Stomach (tissue), 8 donors: ENCODE measurements at regions not wholly inside any gene's neighbourhood (a gene's known extent, or its start where the extent isn't known, plus 50 kb on each side); places are given as distances from the start of the nearest gene placed in this dataset.

Source experiments
- DNase-seq, 2 donors: peaks; one replicate each; pipeline versions ENCODE4 v3.0.0 to v3.0.0-alpha.2; 2013 to 2019
- H3K27ac ChIP-seq, 5 donors: fragments of 200-600 bp in 4 of 5; sonication (generic) in 4 of 5; one replicate each; pipeline ENCODE4 v1.5.1; 2013 to 2019; ENCODE audit warnings: mild to moderate bottlenecking in 1 of 5, moderate library complexity in 1 of 5
- H3K27me3 ChIP-seq, 3 donors: fragments of 200-600 bp; sonication (generic); one replicate each; pipeline ENCODE4 v1.5.1; 2017 to 2019; ENCODE audit warnings: mixed run types in 1 of 3
- H3K36me3 ChIP-seq, 4 donors: fragments of 200-600 bp; sonication (generic); 1 replicate in 3 of 4; 2 replicates in 1 of 4; pipeline ENCODE4 v1.5.1; 2016 to 2019
- H3K4me1 ChIP-seq, 4 donors: fragments of 200-600 bp; sonication (generic); one replicate each; pipeline ENCODE4 v1.5.1; 2016 to 2019
- H3K4me3 ChIP-seq, 4 donors: fragments of 200-600 bp; sonication (generic) in 3 of 4; one replicate each; pipeline ENCODE4 v1.5.1; 2016 to 2019; ENCODE audit warnings: mild to moderate bottlenecking in 1 of 4
- H3K9me3 ChIP-seq, 4 donors: fragments of 200-600 bp; sonication (generic); one replicate each; pipeline ENCODE4 v1.5.1; 2016 to 2019
- CTCF ChIP-seq, 7 experiments: fragments of 450-650 bp in 4 of 7; fragments of 200-600 bp in 3 of 7; sonication (generic) in 3 of 7; IDR thresholded peaks; one replicate each; pipeline ENCODE4 v1.5.1; 2016 to 2019; ENCODE audit warnings: antibody characterized with exemption in 7 of 7, control low read depth in 2 of 7, mild to moderate bottlenecking in 1 of 7
- EP300 ChIP-seq: sonication (generic); formaldehyde crosslinking; IDR thresholded peaks from one replicate; pipeline ENCODE4 v1.6.1; 2017; ENCODE audit warnings: antibody characterized with exemption
- POLR2A ChIP-seq, 4 donors: fragments of 450-650 bp; IDR thresholded peaks; one replicate each; pipeline ENCODE4 v1.6.1; 2016; ENCODE audit warnings: antibody characterized with exemption in 4 of 4, control low read depth in 2 of 4, mild to moderate bottlenecking in 1 of 4, moderate library complexity in 1 of 4
- POLR2AphosphoS5 ChIP-seq, 3 donors: sonication (generic); formaldehyde crosslinking; IDR thresholded peaks; one replicate each; pipeline ENCODE4 v1.6.1; 2016; ENCODE audit warnings: antibody characterized with exemption in 3 of 3
- WGBS, 5 donors: extraction: QIAGEN DNeasy Blood & Tissue Kit in 3 of 5; methylation state at CpG; one replicate each; pipeline versions ENCODE4 v1.1.5 to v1.1.7; 2013 to 2018; 5-methylcytosine and 5-hydroxymethylcytosine counted together
- intact Hi-C: fragments of 100-400 bp; cut with DNase I; formaldehyde crosslinking; loops from one replicate; pipeline ENCODE4 v1.15.1; 2023; ENCODE audit warnings: low total_unique reads
- donor health status: healthy with polysubstance abuse.
- donor health status: Bipolar disorder and iron deficiency.
- donor health status: healthy.

- Histone ChIP-seq H3K27ac (no peak overlapping the region), H3K36me3 (no peaks in the 10 kb centered on the region), H3K4me3 (no peak overlapping the region), H3K4me1 (no peaks in the 10 kb centered on the region), H3K27me3 (peaks cover 0 to 9% (median 0%) of the 10 kb centered on the region in 3 donors), H3K9me3 (peaks cover 0 to 8% (median 0%) of the 10 kb centered on the region in 4 donors)
- 72 to 79% (median 78%) methylated on average over 10 of the region's 10 CpGs for WGBS, 5 donors
- no peak for TF ChIP-seq EP300
- TF ChIP-seq CTCF (IDR thresholded peaks at IDR 0.05) = no peak
- no peak for TF ChIP-seq POLR2A (IDR thresholded peaks at IDR 0.05)
- no peak for TF ChIP-seq POLR2AphosphoS5 (IDR thresholded peaks at IDR 0.05)
- intact Hi-C loops = no loop called here
- no peak for DNase-seq
These were observed 277.4 kb upstream of the MSX2 start for GRCh38 chr5:174446988-174447387.

GRCh38 chr5:174448041-174448440, 276.3 kb upstream of the MSX2 start:
- no peak overlapping the region for H3K4me3 ChIP-seq
- H3K27ac ChIP-seq = no peak overlapping the region
- 84 to 92% (median 90%) methylated on average over 4 of the region's 4 CpGs for WGBS, 5 donors
- peaks cover 0 to 8% (median 0%) of the 10 kb centered on the region in 4 donors for H3K9me3 ChIP-seq
- no peak for DNase-seq
- peaks cover 0 to 14% (median 0%) of the 10 kb centered on the region in 3 donors for H3K27me3 ChIP-seq
- no peak for TF ChIP-seq POLR2A (IDR thresholded peaks at IDR 0.05)
- TF ChIP-seq POLR2AphosphoS5 (IDR thresholded peaks at IDR 0.05) = no peak
- no peak for TF ChIP-seq EP300
- TF ChIP-seq CTCF (IDR thresholded peaks at IDR 0.05) = no peak
- no peaks in the 10 kb centered on the region for H3K36me3 ChIP-seq
- H3K4me1 ChIP-seq = no peaks in the 10 kb centered on the region
- intact Hi-C loops = no loop called here

- no peak for DNase-seq
- Histone ChIP-seq H3K9me3 (peaks cover 0 to 8% (median 0%) of the 10 kb centered on the region in 4 donors), H3K36me3 (no peaks in the 10 kb centered on the region), H3K4me3 (no peak overlapping the region), H3K27me3 (peaks cover 0 to 14% (median 0%) of the 10 kb centered on the region in 3 donors), H3K4me1 (no peaks in the 10 kb centered on the region), H3K27ac (no peak overlapping the region)
- no peak for TF ChIP-seq POLR2A (IDR thresholded peaks at IDR 0.05)
- no peak for TF ChIP-seq CTCF (IDR thresholded peaks at IDR 0.05)
- TF ChIP-seq POLR2AphosphoS5 (IDR thresholded peaks at IDR 0.05) = no peak
- TF ChIP-seq EP300 = no peak
- intact Hi-C loops = no loop called here
These were observed 275.7 kb upstream of the MSX2 start for GRCh38 chr5:174448662-174449061.

- no peak for DNase-seq
- intact Hi-C loops = no loop called here
These were observed 270.7 kb upstream of the MSX2 start for GRCh38 chr5:174453690-174454089.

More at GRCh38 chr5:174453690-174454089, 270.7 kb upstream of the MSX2 start:
- peaks cover 0 to 5% (median 0%) of the 10 kb centered on the region in 3 donors for H3K27me3 ChIP-seq
- peaks cover 0 to 3% (median 0%) of the 10 kb centered on the region in 4 donors for H3K9me3 ChIP-seq
- no peak overlapping the region for H3K4me3 ChIP-seq
- H3K36me3 ChIP-seq = no peaks in the 10 kb centered on the region
- no peaks in the 10 kb centered on the region for H3K4me1 ChIP-seq
- no peak overlapping the region for H3K27ac ChIP-seq
- TF ChIP-seq EP300 = no peak
- TF ChIP-seq CTCF (IDR thresholded peaks at IDR 0.05) = no peak
- no peak for TF ChIP-seq POLR2A (IDR thresholded peaks at IDR 0.05)
- no peak for TF ChIP-seq POLR2AphosphoS5 (IDR thresholded peaks at IDR 0.05)
- 49 to 74% (median 63%) methylated on average over 2 of the region's 2 CpGs for WGBS, 5 donors
